ENCODE measurements at regions not wholly inside any gene's neighbourhood (a gene's known extent, or its start where the extent isn't known, plus 50 kb on each side); places are given as distances from the start of the nearest gene placed in this dataset.

DNA sequence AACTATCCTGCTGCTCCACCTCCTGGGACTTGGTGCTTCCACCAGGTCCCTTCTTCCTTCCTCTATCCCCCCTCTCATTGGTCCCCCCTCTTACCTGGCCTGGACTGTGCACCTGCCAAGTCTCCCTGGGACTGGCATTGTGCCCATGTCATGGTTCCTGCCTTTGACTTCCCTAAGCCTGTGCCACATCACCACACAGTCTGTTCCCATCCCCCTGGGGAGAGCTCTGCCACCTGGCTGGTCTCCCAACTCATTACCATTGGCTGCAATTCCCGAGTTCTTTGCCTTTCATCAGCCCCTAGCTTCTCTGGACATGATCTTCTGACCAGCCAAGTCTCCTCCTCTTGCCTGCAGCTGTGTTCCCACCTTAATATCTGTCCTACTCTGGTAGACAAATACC is 180.3 kb downstream of the SREK1 start:
- TF ChIP-seq CTCF (IDR thresholded peaks at IDR 0.05) (no peak), POLR2A (IDR thresholded peaks at IDR 0.05) (no peak), POLR2AphosphoS5 (IDR thresholded peaks at IDR 0.05) (no peak), EP300 (IDR thresholded peaks at IDR 0.05; ENCODE audit: low read depth) (no peak)
